OCI-LY1 (cell line): ENCODE measurements at regions not wholly inside any gene's neighbourhood (a gene's known extent, or its start where the extent isn't known, plus 50 kb on each side); places are given as distances from the start of the nearest gene placed in this dataset.
A peak's percentile ranks its signal among the peaks of the same experiment; 100 is the strongest.

Experiments used
- H2AFZ ChIP-seq: fragments of 200-600 bp; sonication (generic), shearing (Covaris generic); 2 replicates; pipeline ENCODE4 v1.6.0; 2014; ENCODE audit warnings: antibody characterized with exemption, mild to moderate bottlenecking, low read length
- H3F3A ChIP-seq: fragments of 200-600 bp; sonication (generic), shearing (Covaris generic); 2 replicates; pipeline ENCODE4 v1.6.0; 2014; ENCODE audit warnings: mild to moderate bottlenecking, antibody characterized with exemption, low read length, moderate library complexity; ENCODE audit not compliant: insufficient read depth
- H3K27ac ChIP-seq: fragments of 200-600 bp; sonication (generic); 2 replicates; pipeline ENCODE4 v1.5.1; 2014; ENCODE audit warnings: low read length, mixed run types, mild to moderate bottlenecking, low read depth; ENCODE audit not compliant: poor library complexity, severe bottlenecking
- H3K27me3 ChIP-seq: fragments of 200-600 bp; sonication (generic); 2 replicates; pipeline ENCODE4 v1.6.0; 2014; ENCODE audit warnings: antibody characterized with exemption, mild to moderate bottlenecking, low read length, moderate library complexity; ENCODE audit not compliant: insufficient read depth
- H3K36me3 ChIP-seq: fragments of 200-600 bp; sonication (generic); 2 replicates; pipeline ENCODE4 v1.6.1; 2014; ENCODE audit warnings: mild to moderate bottlenecking, antibody characterized with exemption, low read length, moderate library complexity, mixed read lengths; ENCODE audit not compliant: insufficient read depth
- H3K4me1 ChIP-seq: fragments of 200-600 bp; sonication (generic); 2 replicates; pipeline ENCODE4 v1.5.1; 2014; ENCODE audit warnings: mild to moderate bottlenecking, low read length, moderate library complexity; ENCODE audit not compliant: insufficient read depth, severe bottlenecking
- H3K4me2 ChIP-seq: fragments of 200-600 bp; sonication (generic), shearing (Covaris generic); 2 replicates; pipeline ENCODE4 v1.6.1; 2014; ENCODE audit warnings: low read length
- H3K4me3 ChIP-seq: fragments of 200-600 bp; sonication (generic); 2 replicates; pipeline ENCODE4 v1.5.1; 2014; ENCODE audit warnings: low read length, low read depth, mild to moderate bottlenecking, mixed read lengths; ENCODE audit not compliant: poor library complexity, severe bottlenecking
- H3K79me2 ChIP-seq: fragments of 200-600 bp; shearing (Covaris generic); 2 replicates; pipeline ENCODE4 v1.6.1; 2016; ENCODE audit warnings: mixed run types, low read length, mixed read lengths; ENCODE audit not compliant: insufficient read depth
- H3K9ac ChIP-seq: fragments of 200-600 bp; sonication (generic), shearing (Covaris generic); 2 replicates; pipeline ENCODE4 v1.6.1; 2014; ENCODE audit warnings: mild to moderate bottlenecking, low read length, mixed read lengths
- H3K9me2 ChIP-seq: fragments of 200-600 bp; sonication (generic), shearing (Covaris generic); 2 replicates; pipeline ENCODE4 v1.6.1; 2014; ENCODE audit warnings: low read depth, mild to moderate bottlenecking, low read length, mixed read lengths
- H3K9me3 ChIP-seq: fragments of 200-600 bp; shearing (Covaris generic); 2 replicates; pipeline ENCODE4 v1.6.1; 2014; ENCODE audit warnings: low read length, mixed read lengths
- H4K20me1 ChIP-seq: fragments of 200-600 bp; sonication (generic), shearing (Covaris generic); 2 replicates; pipeline ENCODE4 v1.6.0; 2016; ENCODE audit warnings: mild to moderate bottlenecking, low read length; ENCODE audit not compliant: insufficient read depth
- CTCF ChIP-seq: fragments of 200-600 bp; sonication (generic), shearing (Covaris generic); IDR thresholded peaks from 2 replicates; pipeline ENCODE4 v1.5.1; 2017; ENCODE audit warnings: mild to moderate bottlenecking, antibody characterized with exemption, low read length, moderate library complexity, mixed read lengths
- EZH2 ChIP-seq: fragments of 200-600 bp; sonication (generic), shearing (Covaris generic); IDR thresholded peaks from 2 replicates; pipeline ENCODE4 v1.8.0; 2017; ENCODE audit warnings: borderline replicate concordance, mixed run types, mild to moderate bottlenecking, antibody characterized with exemption, low read length, moderate library complexity, mixed read lengths

GRCh38 chr12:123089140-123089539 lies 61.8 kb downstream of the PITPNM2 start:
- TF ChIP-seq EZH2: no peak
- no peak for TF ChIP-seq CTCF
- H3K4me1 ChIP-seq: peaks cover 99% of the 10 kb centered on the region

GRCh38 chr12:123085730-123086487 lies 65.0 kb downstream of the PITPNM2 start:
- peak overlapping the region; percentile 93 for H3K27ac ChIP-seq
- H3K9me3 ChIP-seq: no peaks in the 10 kb centered on the region
- no peak for TF ChIP-seq EZH2
- no peak for TF ChIP-seq CTCF
- H3K4me2 ChIP-seq: peak overlapping the region; percentile 66
- no peaks in the 10 kb centered on the region for H4K20me1 ChIP-seq
- H2AFZ ChIP-seq: no peak overlapping the region
- H3K79me2 ChIP-seq: peaks cover 10% of the 10 kb centered on the region; the same call in 1 of the 2 replicates
- no peak overlapping the region for H3K4me3 ChIP-seq
- no peaks in the 10 kb centered on the region for H3K9me2 ChIP-seq
- H3K4me1 ChIP-seq: peaks cover 99% of the 10 kb centered on the region
- peak overlapping the region; percentile 65 for H3K9ac ChIP-seq
- H3F3A ChIP-seq: peaks cover 4% of the 10 kb centered on the region; the same call in 1 of the 2 replicates
- no peaks in the 10 kb centered on the region for H3K27me3 ChIP-seq
- peaks cover 13% of the 10 kb centered on the region; the same call in 1 of the 2 replicates for H3K36me3 ChIP-seq

More at GRCh38 chr12:123089140-123089539, 61.8 kb downstream of the PITPNM2 start:
- Histone ChIP-seq H3K9me3 (no peaks in the 10 kb centered on the region), H3F3A (peaks cover 4% of the 10 kb centered on the region; the same call in 1 of the 2 replicates), H3K27ac (peak overlapping the region; percentile 93), H3K27me3 (no peaks in the 10 kb centered on the region), H3K9ac (peak overlapping the region; percentile 54), H3K9me2 (no peaks in the 10 kb centered on the region), H4K20me1 (no peaks in the 10 kb centered on the region), H3K4me3 (no peak overlapping the region), H3K79me2 (peaks cover 10% of the 10 kb centered on the region; the same call in 1 of the 2 replicates), H3K4me2 (peak overlapping the region; percentile 35), H3K36me3 (peaks cover 17% of the 10 kb centered on the region; the same call in 1 of the 2 replicates), H2AFZ (no peak overlapping the region)

- Histone ChIP-seq H3K9me2 (no peaks in the 10 kb centered on the region), H3K27me3 (no peaks in the 10 kb centered on the region), H3K27ac (peak overlapping the region; percentile 93), H2AFZ (no peak overlapping the region), H3F3A (peaks cover 4% of the 10 kb centered on the region; the same call in 1 of the 2 replicates), H3K9ac (peak overlapping the region; percentile 65), H4K20me1 (no peaks in the 10 kb centered on the region), H3K9me3 (no peaks in the 10 kb centered on the region), H3K79me2 (peaks cover 10% of the 10 kb centered on the region; the same call in 1 of the 2 replicates), H3K4me2 (peak overlapping the region; percentile 66), H3K4me1 (peaks cover 99% of the 10 kb centered on the region), H3K36me3 (peaks cover 6% of the 10 kb centered on the region; the same call in 1 of the 2 replicates), H3K4me3 (peak overlapping the region; percentile 33)
- no peak for TF ChIP-seq CTCF
- TF ChIP-seq EZH2: no peak
Measured at GRCh38 chr12:123085066-123085465, 65.8 kb downstream of the PITPNM2 start.
